Astrocyte (in vitro differentiated cells and primary cell): ENCODE measurements at regions not wholly inside any gene's neighbourhood (a gene's known extent, or its start where the extent isn't known, plus 50 kb on each side); places are given as distances from the start of the nearest gene placed in this dataset.

Experiments used
- DNase-seq: peaks from one replicate; pipeline ENCODE4 v3.0.0-alpha.2; 2010; ENCODE audit warnings: low read depth
- FAIRE-seq: peaks from 2 replicates; lab custom pipeline; 2011; peaks lifted over from hg19 to GRCh38; lab: Jason Lieb, UNC
- H2AFZ ChIP-seq: 2 replicates; pipeline ENCODE4 v1.6.0; 2012; ENCODE audit warnings: low read depth, low read length, inconsistent platforms
- H3K27ac ChIP-seq: 2 replicates; pipeline ENCODE4 v1.5.1; 2011; ENCODE audit warnings: low read depth, low read length, inconsistent platforms
- H3K27me3 ChIP-seq: 2 replicates; pipeline ENCODE4 v1.6.0; 2011; ENCODE audit warnings: low read length, inconsistent platforms; ENCODE audit not compliant: insufficient read depth
- H3K36me3 ChIP-seq: 2 replicates; pipeline ENCODE4 v1.5.1; 2011; ENCODE audit warnings: low read length, inconsistent platforms; ENCODE audit not compliant: insufficient read depth
- H3K4me1 ChIP-seq: 2 replicates; pipeline ENCODE4 v1.5.1; 2011; ENCODE audit warnings: low read length, inconsistent platforms; ENCODE audit not compliant: insufficient read depth
- H3K4me2 ChIP-seq: 2 replicates; pipeline ENCODE4 v1.6.0; 2012; ENCODE audit warnings: low read length, inconsistent platforms
- H3K4me3 ChIP-seq: 2 replicates; pipeline ENCODE4 v1.5.1; 2011; ENCODE audit warnings: low read depth, mild to moderate bottlenecking, low read length, inconsistent platforms; ENCODE audit not compliant: insufficient read depth
- H3K79me2 ChIP-seq: 2 replicates; pipeline ENCODE4 v1.6.0; 2012; ENCODE audit warnings: mild to moderate bottlenecking, low read length, inconsistent platforms; ENCODE audit not compliant: insufficient read depth
- H3K9ac ChIP-seq: 2 replicates; pipeline ENCODE4 v1.6.0; 2012; ENCODE audit warnings: mild to moderate bottlenecking, low read length, inconsistent platforms
- H3K9me3 ChIP-seq: 2 replicates; pipeline ENCODE4 v1.5.1; 2012; ENCODE audit warnings: low read depth, mild to moderate bottlenecking, low read length, inconsistent platforms; ENCODE audit not compliant: insufficient read depth
- H4K20me1 ChIP-seq: 2 replicates; pipeline ENCODE4 v1.6.0; 2012; ENCODE audit warnings: low read length, inconsistent platforms; ENCODE audit not compliant: insufficient read depth
- H3K27ac Mint-ChIP-seq: one replicate; pipeline ENCODE4 v1.8.0; 2021; ENCODE audit warnings: mild to moderate bottlenecking, mixed read lengths; ENCODE audit not compliant: unreplicated experiment
- H3K27me3 Mint-ChIP-seq: one replicate; pipeline ENCODE4 v1.8.0; 2021; ENCODE audit warnings: low read depth, mixed read lengths; ENCODE audit not compliant: unreplicated experiment
- H3K36me3 Mint-ChIP-seq: one replicate; pipeline ENCODE4 v1.8.0; 2021; ENCODE audit warnings: low read depth, mixed read lengths; ENCODE audit not compliant: unreplicated experiment
- H3K4me1 Mint-ChIP-seq: one replicate; pipeline ENCODE4 v1.8.0; 2021; ENCODE audit warnings: low read depth, mixed read lengths; ENCODE audit not compliant: unreplicated experiment
- H3K4me3 Mint-ChIP-seq: one replicate; pipeline ENCODE4 v1.8.0; 2021; ENCODE audit warnings: mild to moderate bottlenecking, moderate library complexity, mixed read lengths; ENCODE audit not compliant: unreplicated experiment
- H3K9me3 Mint-ChIP-seq: one replicate; pipeline ENCODE4 v1.8.0; 2021; ENCODE audit warnings: mild to moderate bottlenecking, mixed read lengths; ENCODE audit not compliant: unreplicated experiment
- EZH2 ChIP-seq: IDR thresholded peaks from 2 replicates; pipeline ENCODE4 v1.6.1; 2012; ENCODE audit warnings: mild to moderate bottlenecking, low read length, inconsistent platforms; ENCODE audit not compliant: insufficient read depth
- TF ChIP-seq, protein P1 (sequence below): IDR thresholded peaks from 2 replicates; pipeline ENCODE4 v1.5.1; 2011; ENCODE audit warnings: low read depth, mild to moderate bottlenecking, inconsistent platforms, low read length, moderate library complexity; ENCODE audit not compliant: insufficient read depth

DNA sequence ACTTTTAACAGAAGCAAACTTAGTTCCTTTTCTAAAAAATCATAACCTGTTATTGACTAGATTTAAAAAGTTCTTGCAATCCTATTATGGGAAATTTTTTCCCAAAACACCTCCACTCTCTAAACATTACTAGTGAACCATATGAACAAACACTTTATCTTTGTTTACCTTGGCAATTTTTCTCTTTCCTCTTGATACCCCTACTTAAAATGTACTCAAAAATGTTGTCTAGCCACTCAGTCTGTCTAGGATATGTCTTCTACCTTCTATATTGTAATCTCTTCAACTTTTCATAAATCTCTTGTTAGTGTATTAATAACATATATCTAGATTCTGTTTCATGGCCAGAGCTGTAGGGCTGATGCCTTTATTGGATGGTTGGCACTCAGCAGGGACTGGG is 630.0 kb upstream of the GRM3 start:
- no peaks in the 10 kb centered on the region for H3K36me3 Mint-ChIP-seq
- no peaks in the 10 kb centered on the region for H3K4me1 Mint-ChIP-seq
- no peaks in the 10 kb centered on the region for H3K27me3 ChIP-seq
- no peak for DNase-seq
- no peak for FAIRE-seq
- TF ChIP-seq, protein P1, sequence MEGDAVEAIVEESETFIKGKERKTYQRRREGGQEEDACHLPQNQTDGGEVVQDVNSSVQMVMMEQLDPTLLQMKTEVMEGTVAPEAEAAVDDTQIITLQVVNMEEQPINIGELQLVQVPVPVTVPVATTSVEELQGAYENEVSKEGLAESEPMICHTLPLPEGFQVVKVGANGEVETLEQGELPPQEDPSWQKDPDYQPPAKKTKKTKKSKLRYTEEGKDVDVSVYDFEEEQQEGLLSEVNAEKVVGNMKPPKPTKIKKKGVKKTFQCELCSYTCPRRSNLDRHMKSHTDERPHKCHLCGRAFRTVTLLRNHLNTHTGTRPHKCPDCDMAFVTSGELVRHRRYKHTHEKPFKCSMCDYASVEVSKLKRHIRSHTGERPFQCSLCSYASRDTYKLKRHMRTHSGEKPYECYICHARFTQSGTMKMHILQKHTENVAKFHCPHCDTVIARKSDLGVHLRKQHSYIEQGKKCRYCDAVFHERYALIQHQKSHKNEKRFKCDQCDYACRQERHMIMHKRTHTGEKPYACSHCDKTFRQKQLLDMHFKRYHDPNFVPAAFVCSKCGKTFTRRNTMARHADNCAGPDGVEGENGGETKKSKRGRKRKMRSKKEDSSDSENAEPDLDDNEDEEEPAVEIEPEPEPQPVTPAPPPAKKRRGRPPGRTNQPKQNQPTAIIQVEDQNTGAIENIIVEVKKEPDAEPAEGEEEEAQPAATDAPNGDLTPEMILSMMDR: no peak
- TF ChIP-seq EZH2: no peak
- no peaks in the 10 kb centered on the region for H3K79me2 ChIP-seq
- no peaks in the 10 kb centered on the region for H4K20me1 ChIP-seq
- no peaks in the 10 kb centered on the region for H3K27me3 Mint-ChIP-seq
- H3K27ac ChIP-seq: no peak overlapping the region
- H3K9me3 ChIP-seq: no peaks in the 10 kb centered on the region
- no peak overlapping the region for H3K4me3 ChIP-seq
- no peak overlapping the region for H3K4me2 ChIP-seq
- H3K4me3 Mint-ChIP-seq: no peak overlapping the region
- no peak overlapping the region for H2AFZ ChIP-seq
- H3K4me1 ChIP-seq: no peaks in the 10 kb centered on the region
- H3K36me3 ChIP-seq: no peaks in the 10 kb centered on the region
- H3K27ac Mint-ChIP-seq: no peak overlapping the region
- H3K9me3 Mint-ChIP-seq: no peaks in the 10 kb centered on the region
- H3K9ac ChIP-seq: no peak overlapping the region

GRCh38 chr7:86012971-86013370 is 630.7 kb upstream of the GRM3 start:
- Histone ChIP-seq H4K20me1 (no peaks in the 10 kb centered on the region), H3K4me2 (no peak overlapping the region), H3K27me3 (no peaks in the 10 kb centered on the region), H3K79me2 (no peaks in the 10 kb centered on the region), H3K36me3 (no peaks in the 10 kb centered on the region), H3K9me3 (no peaks in the 10 kb centered on the region), H3K9ac (no peak overlapping the region), H2AFZ (no peak overlapping the region), H3K4me3 (no peak overlapping the region), H3K27ac (no peak overlapping the region), H3K4me1 (no peaks in the 10 kb centered on the region)
- no peak overlapping the region for H3K4me3 Mint-ChIP-seq
- no peak for DNase-seq
- no peak for TF ChIP-seq EZH2
- TF ChIP-seq, protein P1: no peak
- H3K9me3 Mint-ChIP-seq: no peaks in the 10 kb centered on the region
- H3K4me1 Mint-ChIP-seq: no peaks in the 10 kb centered on the region
- no peaks in the 10 kb centered on the region for H3K27me3 Mint-ChIP-seq
- no peak for FAIRE-seq
- no peak overlapping the region for H3K27ac Mint-ChIP-seq
- H3K36me3 Mint-ChIP-seq: no peaks in the 10 kb centered on the region

GRCh38 chr7:86008898-86009297 is 634.8 kb upstream of the GRM3 start:
- Mint-ChIP-seq H3K27ac (no peak overlapping the region), H3K36me3 (no peaks in the 10 kb centered on the region), H3K4me3 (no peak overlapping the region), H3K9me3 (no peaks in the 10 kb centered on the region), H3K4me1 (no peaks in the 10 kb centered on the region), H3K27me3 (no peaks in the 10 kb centered on the region)
- H4K20me1 ChIP-seq: no peaks in the 10 kb centered on the region
- no peak overlapping the region for H3K27ac ChIP-seq
- H3K9me3 ChIP-seq: no peaks in the 10 kb centered on the region
- no peak overlapping the region for H3K4me2 ChIP-seq
- H3K79me2 ChIP-seq: no peaks in the 10 kb centered on the region
- no peaks in the 10 kb centered on the region for H3K4me1 ChIP-seq
- DNase-seq (no peak), FAIRE-seq (no peak)
- H3K27me3 ChIP-seq: no peaks in the 10 kb centered on the region
- no peaks in the 10 kb centered on the region for H3K36me3 ChIP-seq
- H2AFZ ChIP-seq: no peak overlapping the region
- TF ChIP-seq EZH2: no peak
- TF ChIP-seq, protein P1: no peak
- H3K4me3 ChIP-seq: no peak overlapping the region
- no peak overlapping the region for H3K9ac ChIP-seq
